NCI-H345 treated with DMSO at 0.1 percent for 48 hours (cell line): ENCODE measurements at regions not wholly inside any gene's neighbourhood (a gene's known extent, or its start where the extent isn't known, plus 50 kb on each side); places are given as distances from the start of the nearest gene placed in this dataset.

Experiments used
- DNase-seq: peaks from one replicate; lab custom pipeline; 2025; ENCODE audit not compliant: unreplicated experiment; lab: John Stamatoyannopoulos, UW

- no peak for DNase-seq
Observed at GRCh38 chr7:8932751-8933150, 499.3 kb downstream of the NXPH1 start.

GRCh38 chr7:8937204-8937603, 503.8 kb downstream of the NXPH1 start:
- DNase-seq = no peak

DNA sequence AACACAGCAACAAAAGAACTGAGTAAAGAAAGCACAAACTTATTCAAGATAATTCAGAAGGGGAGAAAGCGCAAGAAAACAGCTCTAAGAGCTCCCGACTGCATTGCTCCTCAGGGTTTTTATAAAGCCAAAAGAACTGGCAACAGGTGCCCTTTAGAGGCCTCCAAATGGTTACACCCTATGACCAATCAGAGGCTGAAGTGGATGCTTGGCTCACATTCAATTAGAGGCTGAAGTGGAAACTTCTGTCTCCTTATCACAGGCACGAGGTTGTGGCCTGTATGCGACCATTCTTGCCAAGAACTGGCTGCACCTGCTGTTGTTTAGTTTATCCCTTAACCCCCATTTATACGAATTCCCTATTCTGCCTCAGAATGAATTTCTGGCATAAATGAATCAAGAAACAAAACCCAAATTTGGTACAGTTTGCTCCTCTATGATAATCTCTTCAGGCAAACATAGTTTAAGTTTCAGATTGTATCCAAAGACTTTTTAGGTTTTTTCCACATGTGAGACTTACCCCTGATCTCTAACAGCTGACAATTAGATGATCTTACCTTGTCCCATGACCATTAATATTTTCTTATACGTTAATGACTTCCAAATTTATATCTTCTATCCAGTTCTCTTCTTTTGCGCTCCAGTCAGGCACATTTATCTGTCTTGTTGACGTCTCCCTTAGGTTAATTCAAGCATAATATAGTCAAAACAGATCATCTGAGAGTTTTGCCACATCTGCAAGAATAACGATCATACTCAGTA, 504.8 kb downstream of the NXPH1 start:
- DNase-seq = no peak

- DNase-seq = no peak
Observed at GRCh38 chr7:8939446-8939845, 506.0 kb downstream of the NXPH1 start.

DNA sequence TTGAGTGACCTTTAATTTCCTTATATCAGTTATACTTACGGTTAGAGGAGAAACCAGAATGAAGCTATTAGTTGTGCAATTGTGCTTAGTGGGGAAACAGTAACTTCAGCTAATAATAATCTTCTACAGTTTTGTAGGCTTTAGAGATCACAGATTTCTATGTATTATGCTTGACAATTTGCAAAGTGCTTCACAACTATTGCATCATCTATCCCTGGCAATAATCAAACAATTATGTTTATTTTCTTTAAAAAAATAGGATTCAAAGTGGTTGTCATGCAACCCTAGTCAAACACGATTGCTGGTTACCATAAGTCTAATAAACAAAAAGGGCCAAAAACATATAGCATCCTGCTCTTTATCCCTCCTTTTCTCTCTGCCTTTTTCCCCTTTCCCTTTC, 530.3 kb downstream of the NXPH1 start:
- DNase-seq = no peak

- no peak for DNase-seq
Observed at GRCh38 chr7:8965177-8965576, 531.8 kb downstream of the NXPH1 start.

- DNase-seq = no peak
Observed at GRCh38 chr7:8973601-8974000, 540.2 kb downstream of the NXPH1 start.

DNA sequence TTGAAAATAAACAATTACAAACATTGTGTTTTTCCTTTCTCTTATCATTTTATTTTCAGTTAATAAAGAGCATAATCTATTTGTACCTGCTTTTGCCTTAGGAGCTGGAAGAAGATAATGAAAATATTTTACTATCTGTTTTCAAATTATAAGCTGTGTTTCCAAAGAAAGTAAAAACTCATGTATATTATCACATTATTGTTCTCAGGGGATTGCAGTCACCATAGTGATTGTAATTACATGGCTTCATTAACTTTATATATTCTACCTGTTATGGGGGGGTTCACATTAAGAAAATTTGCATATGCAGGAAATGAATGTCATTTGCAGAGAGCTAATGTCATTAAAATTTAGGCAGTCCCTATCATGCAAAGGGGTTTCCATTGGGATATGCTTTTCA, 542.3 kb downstream of the NXPH1 start:
- no peak for DNase-seq

DNA sequence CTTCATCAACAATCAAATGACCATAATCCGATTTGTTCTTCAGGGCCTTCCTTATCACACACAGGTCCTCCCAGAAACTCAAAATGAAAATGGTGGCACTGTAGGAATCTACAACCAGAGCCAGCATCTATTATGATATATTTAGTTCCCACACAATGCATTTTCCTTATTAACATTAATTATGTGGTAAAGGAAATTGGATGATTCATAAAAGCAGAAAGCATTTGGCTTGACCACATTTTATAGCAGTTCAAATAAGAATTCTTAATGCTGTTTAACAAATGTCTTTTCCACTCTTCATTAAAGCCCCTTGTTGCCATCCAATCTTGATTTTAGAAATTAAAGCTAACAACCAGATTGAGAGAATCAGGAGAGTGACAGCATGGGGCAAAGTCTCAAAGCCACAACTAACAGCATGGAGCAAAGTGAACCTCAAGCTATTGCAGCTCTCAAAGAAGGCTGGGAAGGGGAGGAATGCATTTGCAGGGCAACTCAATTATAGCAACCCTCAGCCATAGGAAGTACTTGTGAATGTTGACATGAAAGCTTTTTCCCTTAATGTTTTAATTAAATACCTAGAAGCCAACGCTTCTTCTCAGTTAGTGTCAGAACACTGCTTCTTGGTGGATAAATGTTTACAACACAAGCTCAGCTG, 549.1 kb downstream of the NXPH1 start:
- no peak for DNase-seq

GRCh38 chr7:8985255-8985654, 551.8 kb downstream of the NXPH1 start:
- no peak for DNase-seq

DNA sequence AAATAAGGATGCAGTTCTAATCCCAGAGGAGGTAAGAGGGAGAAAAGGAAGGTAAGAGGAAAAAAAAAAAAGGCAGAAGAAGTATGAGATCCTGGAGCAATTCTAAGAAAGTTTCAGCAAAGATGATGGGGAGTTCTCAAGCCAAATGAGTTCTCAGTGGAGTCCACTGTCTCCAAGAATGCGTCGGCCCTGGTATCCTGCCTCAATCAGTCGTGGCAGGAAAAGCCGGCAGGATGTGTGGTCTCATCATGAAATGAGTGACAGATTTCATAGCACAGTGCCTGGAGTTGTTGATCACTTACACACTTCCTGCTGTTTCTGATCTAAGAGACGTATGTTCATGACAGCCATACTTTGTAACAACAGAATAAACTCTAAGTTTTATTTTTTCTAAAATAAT, 554.9 kb downstream of the NXPH1 start:
- no peak for DNase-seq

GRCh38 chr7:8991159-8991558, 557.8 kb downstream of the NXPH1 start:
- DNase-seq = no peak

GRCh38 chr7:8998762-8999161, 565.4 kb downstream of the NXPH1 start:
- DNase-seq = no peak

DNA sequence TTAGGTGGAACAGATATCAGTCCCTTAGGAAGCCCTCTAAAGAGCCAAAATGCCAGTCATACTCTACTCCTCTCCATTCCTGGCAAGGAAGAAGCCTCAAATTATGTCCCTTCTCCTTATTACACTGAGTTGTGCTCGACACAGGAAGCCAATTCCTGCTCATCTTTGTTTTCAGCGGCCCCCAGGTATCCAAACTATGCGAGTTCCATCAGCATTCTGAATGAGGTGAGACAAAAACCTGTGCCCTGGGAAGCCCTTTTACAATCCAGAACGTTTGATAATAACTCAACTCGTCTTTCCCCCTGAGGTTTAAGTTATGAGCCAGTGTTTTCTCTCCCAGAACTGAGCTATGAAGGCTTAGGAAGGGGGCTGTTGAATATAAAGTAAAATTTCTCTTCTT, 580.5 kb downstream of the NXPH1 start:
- no peak for DNase-seq

DNA sequence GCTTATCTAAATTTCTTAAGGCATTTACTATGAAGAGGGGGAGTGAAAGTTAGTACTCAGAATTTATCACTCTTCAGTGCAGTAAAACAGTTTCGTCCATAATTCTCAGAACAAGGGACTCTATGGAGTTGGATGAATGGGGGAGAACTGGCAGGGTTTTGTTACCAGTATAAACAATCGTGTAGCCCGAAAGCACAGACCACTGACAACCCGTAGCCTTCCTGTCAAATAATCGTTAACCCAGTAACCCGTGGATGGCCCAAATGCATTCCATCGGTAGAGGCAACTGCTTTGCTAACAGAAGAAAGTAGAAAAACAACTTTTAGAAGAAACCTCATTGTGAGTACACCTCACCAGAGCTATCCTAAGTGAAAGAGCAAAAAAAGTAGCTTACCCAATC, 583.9 kb downstream of the NXPH1 start:
- no peak for DNase-seq

- no peak for DNase-seq
Observed at GRCh38 chr7:9022456-9022855, 589.0 kb downstream of the NXPH1 start.

GRCh38 chr7:9023675-9024294, 590.4 kb downstream of the NXPH1 start:
- no peak for DNase-seq

GRCh38 chr7:9026121-9026520, 592.7 kb downstream of the NXPH1 start:
- DNase-seq = no peak

- DNase-seq = no peak
Observed at GRCh38 chr7:9028012-9028411, 594.6 kb downstream of the NXPH1 start.

DNA sequence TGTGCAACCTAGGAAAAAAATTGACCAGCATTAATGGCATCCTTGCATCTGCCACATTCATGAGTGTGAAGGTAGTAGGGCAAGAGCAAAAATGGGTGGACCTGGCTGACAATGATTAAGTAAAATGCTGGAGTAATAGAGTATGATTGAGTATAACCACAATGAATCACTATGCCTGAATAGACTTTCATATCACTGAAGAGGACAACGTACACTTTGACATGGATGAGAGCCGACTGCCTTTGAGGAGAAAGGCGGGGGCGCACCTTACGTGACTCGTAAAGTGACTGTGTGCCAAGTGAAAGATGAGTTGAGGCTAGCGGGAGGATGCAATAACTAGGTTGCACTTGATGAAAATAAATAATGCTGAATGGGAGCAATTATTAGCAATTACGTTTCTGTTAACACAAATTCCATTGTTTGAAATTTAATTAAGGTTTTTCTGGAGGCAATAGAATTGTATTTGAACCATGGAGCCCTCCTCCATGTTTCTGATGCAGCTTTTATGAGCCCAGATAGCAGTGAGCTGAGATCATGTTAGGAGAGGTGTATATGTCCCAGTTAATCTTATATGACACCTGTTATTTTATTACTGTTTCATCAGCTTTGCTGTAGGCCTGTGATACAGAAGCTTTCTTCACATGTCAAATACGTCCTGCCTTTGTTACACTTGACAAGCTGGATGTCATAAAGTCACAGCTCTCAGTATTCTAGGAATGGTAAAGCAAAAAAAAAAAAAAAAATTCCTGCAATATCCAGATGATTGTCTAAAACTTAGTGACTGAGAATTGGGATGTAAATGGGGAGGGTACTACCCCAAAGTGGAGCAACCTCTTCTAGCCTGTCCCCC, 596.5 kb downstream of the NXPH1 start:
- DNase-seq = no peak

DNA sequence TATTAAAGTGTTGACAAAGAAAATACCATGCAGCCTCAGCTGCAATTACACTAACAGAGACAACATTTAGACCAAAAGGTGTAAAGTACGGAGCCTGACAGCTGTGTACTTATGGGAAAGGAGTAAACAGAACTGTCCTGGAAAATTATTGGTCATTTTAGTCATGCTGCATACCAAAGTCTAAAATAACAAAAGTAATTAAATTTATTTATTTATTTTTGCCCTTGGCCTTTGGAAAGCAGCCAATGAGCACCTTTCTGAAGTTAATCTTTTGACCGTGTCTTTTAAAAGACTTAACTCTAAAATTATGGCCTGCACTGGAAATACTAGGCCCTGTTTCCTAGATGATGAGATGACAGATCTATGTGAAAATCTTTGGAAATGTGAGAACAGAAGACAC, 597.6 kb downstream of the NXPH1 start:
- DNase-seq = no peak
